HT-29 (cell line): ENCODE measurements at regions not wholly inside any gene's neighbourhood (a gene's known extent, or its start where the extent isn't known, plus 50 kb on each side); places are given as distances from the start of the nearest gene placed in this dataset.

Source experiments
- DNase-seq: peaks from one replicate; pipeline ENCODE4 v3.0.0-alpha.2; 2015; ENCODE audit warnings: low spot score

DNA sequence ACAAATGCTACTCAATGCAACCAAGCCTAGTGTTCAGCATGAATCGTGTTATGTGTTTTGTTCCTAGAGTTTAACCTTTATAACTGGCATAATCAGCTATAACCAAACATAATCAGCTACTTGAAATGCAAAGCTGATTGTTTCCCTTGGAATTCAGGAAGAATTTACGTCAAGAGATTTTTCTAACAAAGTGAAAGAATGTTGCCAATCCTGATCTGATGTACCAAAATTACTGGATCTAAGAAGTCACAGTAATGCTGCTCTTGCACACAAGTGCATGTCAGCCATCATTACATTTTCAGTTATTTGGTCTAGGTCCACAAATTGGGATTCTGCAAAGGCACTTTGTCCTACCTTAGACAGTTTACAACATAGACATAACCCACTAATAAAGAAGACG, 662.3 kb upstream of the SEMA6A start:
- no peak for DNase-seq

DNA sequence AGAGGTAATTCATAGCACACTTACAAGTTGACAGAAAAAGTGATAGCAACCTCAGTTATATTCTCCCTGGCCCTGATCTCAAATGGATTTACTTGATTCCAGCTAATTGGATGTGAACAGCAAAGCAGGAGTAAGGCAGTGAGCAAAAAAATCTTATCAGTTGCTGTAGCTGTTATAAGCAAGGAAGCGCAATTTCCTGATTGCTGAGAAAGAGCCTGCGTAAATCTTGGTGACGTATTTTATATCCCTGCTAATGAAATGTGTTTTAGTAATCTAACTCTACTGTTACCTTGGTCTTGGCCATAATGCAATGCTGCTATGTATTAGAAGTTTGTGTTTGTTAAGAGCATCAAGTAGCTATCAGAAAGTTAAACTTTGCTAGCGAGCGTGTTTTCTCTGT, 661.2 kb upstream of the SEMA6A start:
- DNase-seq = no peak

DNA sequence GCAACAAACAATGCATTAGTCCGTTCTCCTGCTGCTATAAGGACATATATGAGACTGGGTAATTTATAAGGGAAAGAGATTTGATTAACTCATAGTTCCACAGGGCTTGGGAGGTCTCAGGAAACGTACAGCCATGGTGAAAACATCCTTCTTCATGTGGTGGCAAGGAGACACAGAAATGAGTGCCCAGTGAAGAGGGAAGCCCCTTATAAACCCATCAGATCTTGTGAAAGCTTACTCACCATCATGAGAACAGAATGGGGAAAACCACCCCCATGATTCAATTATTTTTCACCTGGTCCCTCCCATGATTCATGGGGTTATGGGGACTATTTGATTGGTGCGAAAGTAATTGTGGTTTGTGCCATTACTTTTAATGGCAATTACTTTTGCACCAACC, 655.8 kb upstream of the SEMA6A start:
- no peak for DNase-seq

DNA sequence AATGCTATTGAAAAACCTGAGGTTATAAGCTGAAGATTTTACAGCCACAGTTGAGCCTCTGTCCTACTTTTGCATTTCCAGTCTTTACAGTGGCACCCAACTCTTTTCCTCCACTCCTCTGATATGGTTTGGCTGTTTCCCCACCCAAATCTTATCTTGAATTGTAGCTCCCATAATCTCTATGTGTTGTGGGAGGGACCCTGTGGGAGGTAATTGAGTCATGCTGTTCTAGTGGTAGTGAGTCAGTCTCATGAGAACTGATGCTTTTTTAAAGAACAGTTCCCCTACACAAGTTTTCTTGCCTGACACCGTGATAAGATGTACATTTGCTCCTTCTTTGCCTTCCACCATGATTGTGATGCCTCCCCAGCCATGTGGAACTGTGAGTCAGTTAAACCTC, 646.1 kb upstream of the SEMA6A start:
- no peak for DNase-seq

DNA sequence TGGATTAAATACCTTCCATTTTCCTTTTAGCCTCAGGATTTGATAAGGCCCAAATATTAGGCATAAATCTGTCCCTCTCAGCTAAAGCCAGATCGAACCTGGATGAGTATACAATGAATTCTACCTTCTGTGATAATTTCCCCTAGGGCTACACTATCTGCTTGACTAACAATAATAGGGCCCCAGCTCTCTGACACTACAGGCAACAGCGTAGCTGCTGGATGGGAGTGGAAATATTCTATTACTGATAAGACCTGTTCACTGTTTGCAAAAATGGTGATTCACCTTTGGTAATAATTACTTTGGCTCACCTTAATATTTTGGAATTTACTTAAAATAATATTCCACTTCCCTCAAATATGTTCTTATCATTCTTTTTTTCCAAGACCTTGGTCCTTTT, 644.2 kb upstream of the SEMA6A start:
- no peak for DNase-seq

DNA sequence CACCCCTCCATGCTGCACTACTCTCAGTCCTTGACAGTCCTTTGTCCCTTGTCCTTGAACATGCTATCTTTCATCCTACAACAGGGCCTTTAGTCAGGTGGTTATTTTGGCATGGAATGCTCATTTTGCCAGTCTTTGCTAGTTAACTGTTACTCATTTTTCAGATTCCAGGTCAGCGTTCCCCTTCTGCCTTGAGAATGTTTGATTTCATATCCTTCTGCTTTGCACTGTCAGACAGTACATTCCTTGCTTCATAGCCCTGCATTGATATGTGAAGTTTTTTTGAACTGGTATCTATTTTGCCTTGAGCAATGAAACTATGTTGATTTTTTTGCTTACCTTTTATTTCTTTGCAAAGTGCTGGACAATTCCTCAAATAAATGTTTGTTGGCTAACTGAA, 638.2 kb upstream of the SEMA6A start:
- DNase-seq = no peak

DNA sequence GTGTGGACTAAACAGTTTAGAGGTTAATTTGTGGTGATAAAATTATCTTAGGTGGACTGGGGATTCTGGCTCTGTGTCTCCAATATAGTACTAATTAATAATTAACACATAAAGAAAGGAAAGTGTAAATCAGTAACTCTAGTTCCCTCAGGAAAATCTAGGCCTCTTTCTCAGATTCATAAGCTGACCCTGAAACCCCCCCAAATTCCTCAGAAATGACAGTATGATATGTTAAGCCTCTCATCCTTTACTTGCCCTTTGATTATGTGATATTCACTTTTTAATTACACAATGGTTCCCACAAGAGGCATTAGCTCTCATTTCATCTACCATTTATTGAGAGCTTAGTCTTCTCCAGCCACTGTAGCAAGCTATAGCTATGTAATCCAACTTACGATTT, 636.2 kb upstream of the SEMA6A start:
- DNase-seq = no peak

DNA sequence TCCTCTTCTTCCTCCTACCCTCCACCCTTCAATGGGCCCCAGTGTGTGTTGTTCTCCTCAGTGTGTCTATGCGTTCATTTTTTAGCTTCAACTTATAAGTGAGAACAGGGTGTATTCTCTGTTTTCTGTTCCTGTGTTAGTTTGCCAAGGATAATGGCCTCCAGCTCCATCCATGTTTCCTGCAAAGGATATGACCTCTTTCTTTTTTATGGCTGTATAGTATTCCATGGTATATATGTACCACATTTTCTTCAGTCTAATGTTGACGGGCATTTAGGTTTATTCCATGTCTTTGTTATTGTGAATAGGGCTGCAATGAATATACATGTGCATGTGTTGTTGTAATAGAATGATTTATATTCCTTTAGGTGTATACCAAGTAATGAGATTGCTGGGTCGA, 634.9 kb upstream of the SEMA6A start:
- no peak for DNase-seq

DNA sequence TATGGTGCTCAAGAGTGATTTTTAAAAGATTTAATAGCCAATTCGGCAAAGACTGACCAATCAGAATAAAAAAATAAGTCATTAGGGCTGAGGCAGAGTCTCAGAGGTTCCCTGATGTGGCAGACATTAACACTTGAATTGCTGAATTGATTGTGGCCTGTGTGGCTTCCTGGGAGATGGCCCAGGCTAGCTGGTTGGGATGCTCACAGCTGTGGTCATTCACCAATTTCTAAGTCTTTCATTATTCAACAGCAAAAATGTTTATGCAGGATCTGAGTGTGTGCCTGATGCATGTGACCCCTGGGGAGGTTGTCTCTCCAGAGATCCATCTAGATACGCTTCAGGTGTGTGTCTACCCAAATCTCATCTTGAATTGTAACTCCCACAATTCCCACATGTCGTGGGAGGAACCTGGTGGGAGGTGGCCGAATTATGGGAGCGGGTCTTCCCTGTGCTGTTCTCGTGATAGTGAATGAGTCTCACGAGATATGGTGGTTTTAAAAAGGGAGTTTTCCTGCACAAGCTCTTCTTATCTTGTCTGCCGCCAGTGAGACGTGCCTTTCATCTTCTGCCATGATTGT, 632.6 kb upstream of the SEMA6A start:
- DNase-seq = no peak

DNA sequence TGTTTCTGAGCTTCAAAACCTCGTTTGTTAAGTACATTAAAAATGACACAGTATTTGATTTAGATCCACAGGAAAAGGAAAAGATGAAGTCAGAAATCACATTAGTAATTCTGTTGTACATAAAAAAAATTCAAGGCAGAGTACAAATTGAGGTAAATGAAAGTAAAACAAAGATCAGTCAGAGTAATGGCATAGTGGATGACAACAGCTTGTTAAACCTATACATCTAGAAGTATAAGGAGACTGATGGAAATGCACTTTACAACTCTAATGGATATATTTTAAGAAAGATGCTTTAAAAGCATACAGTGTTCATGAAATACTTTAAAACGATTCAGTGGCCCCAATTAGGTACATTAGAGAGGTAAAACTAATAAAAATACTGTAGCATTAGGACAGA, 631.3 kb upstream of the SEMA6A start:
- no peak for DNase-seq

DNA sequence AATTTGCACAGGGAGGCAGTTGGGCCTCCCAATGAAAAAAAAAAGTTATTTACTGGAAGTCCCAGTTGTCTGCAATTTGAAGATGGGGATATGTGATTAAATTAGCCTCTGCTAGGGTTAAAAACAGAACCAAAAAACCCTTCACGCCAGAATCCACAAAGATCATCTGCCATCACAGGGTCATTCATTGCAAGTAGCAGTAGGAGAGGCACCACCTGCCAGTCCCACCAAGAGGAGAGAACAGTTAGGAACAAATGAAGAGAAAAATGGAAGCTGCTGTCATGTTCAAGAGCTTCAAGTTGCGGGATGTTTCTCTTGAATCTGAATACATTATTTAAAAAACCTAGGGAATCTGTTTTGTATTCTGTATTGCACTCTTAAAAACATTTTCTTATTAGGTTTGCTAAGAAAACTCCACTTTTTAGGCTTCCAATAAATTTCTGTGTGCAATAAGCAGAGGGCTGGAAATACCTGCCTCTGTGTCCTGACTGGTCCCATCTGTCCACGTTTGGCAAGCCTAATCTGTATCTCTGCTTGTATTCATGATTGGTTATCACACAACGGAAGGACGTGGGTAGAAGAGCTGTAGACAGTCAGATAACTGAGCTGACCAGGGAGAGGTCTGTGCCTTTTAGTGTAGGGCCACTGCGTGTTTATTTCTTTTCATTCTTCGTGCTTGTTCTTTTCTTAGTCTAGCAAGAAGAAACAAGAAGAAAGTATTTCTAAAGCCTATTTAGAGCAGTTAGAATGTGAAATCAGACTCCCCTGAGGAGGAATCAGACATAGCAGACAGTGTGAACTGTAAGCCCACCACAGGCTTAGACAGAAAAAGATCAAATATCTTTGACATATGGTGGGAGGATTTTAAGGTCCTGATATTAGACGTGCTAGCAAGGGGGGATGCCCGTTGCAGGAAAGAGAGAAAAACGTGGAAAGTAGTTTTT, 630.6 kb upstream of the SEMA6A start:
- no peak for DNase-seq

DNA sequence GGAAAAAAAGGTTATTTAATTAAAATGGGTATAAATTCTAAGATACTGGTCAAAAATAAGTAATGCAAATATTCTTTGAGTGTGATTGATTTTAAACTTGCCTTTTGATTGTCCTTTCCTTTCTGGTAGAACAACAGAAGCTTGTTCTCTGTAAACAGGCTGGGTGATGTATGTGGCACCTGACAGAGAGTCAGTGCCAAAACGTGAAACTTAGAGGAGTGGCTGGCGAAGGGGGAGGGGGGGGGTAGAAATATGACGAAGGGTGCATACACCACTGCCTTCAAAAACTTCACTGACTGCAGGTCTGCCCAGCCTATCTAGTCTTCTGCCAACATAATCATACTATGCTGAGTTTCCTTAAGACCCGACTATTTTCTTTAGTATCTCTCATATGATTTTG, 629.8 kb upstream of the SEMA6A start:
- DNase-seq = no peak

DNA sequence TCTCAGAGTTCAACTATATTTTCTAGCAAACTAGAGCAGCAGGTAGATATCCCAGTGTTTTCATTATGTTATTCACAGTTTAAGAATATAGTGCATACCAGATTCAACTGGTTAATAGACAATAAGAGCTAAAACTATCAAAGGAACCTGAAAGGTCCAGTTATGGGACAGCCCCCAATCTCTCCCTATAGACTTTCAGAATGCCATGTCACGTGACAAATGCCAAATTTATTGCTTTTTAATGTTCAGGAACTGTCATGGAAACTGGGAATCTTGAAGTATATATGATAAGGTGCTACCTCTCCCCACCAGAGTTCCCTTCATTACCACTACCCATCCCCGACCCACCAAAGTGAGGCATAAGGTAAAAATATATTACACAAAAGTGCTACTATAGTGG, 629.0 kb upstream of the SEMA6A start:
- DNase-seq = no peak

DNA sequence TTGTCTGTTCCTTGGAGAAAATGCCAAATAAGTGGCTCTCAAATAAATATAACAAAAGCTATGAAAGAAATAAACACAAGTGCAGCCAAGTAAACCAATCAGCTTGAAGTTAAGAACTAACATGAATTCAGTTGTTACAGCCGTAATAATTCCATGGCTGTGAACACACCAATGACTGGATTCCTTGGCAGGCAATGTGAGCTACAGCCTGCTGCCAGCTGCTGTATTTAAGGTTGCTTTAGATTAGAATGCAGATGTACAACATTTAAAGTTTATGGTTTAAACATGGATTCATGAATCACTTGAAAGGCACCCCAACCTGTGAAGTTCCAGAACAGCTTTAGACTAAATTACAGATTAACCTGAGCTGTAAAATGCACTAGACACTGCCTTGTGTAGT, 626.4 kb upstream of the SEMA6A start:
- DNase-seq = no peak

DNA sequence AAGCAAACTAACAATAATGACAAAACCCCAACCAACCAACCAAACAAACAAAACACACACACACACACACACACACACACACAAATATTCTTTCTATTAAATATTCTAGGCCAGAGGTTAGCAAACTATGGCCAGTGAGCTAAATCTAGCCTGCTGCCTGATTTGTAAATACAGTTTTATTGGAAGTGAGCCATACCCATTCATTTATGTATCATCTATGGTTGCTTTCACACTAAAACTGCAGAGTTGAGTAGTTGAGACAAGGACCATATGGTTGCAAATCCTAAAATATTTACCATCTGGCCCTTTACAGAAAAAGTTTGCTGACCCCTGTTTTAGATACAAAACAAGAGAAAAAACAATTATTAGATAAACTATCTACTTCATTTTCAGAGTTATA, 620.5 kb upstream of the SEMA6A start:
- no peak for DNase-seq

DNA sequence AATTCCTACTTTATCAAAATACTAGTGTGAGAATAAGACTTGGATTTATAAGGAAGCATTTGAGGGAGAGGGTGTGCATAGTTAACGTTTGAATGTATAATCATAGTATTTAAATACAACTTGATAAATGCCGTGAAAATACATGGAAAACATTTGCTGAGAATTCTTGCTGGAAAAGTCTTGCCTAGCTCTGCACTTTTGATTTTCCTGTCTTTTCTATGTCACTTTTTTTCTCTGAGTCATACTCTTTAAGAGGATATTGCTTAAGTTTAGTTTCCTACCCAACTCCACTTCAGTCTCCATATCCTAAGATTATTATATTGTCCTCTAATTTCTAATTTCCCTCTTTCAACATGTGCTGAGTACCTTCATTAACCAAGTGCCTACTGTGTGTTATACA, 616.6 kb upstream of the SEMA6A start:
- no peak for DNase-seq

DNA sequence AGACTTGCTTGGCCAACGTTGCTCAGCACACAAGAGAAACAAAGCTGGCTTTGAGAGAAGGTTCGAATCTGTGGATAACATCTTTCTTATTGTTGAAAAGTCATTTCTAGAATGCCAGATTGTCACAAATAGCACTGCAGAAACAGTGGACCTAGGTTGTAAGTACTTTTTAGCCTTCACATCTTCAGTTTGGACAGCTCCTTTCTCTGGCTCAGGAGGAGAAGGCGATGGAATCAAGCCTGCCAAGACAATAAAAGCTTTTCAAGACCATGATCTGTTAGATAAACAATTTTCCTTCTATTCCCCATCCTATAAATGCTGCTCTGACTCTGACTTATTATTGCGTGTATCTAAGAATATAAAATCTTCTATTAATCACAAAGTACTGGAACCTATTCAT, 615.2 kb upstream of the SEMA6A start:
- no peak for DNase-seq

DNA sequence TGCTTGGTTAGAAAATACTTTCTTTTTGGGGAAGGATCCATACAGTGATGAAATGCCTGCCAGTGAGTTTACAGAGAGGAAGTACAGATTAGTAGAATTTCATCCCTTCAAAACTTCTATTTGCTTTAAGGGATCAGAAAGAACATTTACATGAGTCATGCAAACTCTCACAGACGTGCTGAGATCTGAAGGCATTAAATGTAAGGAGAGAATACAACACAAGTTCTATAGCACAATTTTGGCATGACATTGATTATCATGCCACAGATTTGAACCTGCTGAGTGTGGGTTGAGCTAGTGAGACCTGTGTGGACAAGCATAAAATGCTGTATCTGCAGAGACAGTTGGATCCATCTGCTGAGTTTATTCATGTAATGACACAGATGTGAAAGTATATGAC, 613.6 kb upstream of the SEMA6A start:
- no peak for DNase-seq

DNA sequence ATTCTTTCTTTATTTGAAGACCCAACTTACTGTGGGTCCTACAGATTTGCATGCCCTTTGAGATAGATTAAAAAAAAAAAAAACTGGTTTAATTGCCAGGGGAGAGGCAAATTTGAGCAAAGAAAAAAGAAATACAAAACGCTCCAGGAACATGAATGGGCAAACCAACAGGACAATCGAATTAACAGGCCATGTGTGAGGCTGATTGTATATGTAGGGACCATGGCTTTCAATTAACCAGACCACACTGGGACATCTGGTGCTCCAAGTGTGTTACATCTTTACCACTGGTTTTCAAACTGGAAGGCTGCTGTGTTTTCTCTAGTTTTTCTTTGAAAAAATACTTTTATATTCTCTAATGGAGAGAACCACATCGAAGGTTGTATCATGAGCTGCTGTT, 612.1 kb upstream of the SEMA6A start:
- no peak for DNase-seq

DNA sequence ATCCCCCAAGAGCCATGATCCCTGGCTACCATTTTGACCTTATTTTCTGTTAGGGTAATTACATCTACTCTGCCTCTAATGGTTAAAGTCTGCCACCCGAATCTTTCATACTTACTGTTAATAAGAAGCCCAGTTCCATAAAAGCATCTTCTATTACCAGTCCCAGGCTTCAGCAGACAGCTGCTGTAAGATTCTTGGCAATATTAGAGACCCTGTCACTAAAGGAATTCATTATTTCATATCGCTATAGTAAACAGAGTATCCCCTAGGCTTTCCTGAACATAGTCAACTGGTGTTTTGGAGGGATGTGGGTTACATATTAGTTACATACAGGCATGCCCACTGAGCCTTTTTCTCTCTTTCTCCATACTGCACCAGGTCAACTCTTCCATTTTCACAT, 608.7 kb upstream of the SEMA6A start:
- no peak for DNase-seq

DNA sequence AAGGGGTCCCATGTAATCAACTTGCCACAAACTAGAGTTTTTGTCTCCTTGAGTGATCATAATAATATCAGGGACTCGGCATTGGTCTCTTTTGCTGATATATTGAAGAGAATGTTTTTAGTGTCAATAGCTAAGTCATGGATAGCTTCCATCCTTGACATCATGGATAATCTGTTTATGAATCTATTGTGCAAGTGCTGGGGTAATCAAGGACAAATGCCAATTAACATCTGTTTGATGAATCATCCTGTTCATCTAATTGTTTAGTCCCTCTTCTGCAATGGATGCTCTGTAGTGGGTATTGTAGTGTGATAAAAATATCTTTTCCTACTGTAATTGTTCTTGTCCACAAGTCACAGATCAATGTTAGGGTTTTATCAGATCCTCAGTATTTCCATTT, 607.5 kb upstream of the SEMA6A start:
- DNase-seq = no peak

DNA sequence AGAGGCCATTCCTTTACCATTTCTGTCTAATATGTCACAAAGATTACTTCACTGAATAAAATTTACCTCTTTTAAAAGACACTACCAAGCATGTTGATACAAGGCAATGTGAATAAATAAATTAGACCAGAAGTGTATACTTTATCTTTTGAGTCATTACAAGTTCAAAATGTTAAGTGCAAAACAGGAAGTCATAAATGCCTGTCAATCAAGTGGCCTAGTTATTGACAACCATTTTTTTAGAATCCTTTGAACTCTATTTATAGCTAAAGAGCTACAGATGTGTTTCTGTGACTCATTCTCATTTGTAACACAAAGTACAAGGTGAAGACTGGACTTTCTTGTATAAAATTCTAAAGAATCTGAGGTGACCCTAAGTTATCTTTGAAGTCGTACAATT, 602.7 kb upstream of the SEMA6A start:
- peak; percentile 52 for DNase-seq

DNA sequence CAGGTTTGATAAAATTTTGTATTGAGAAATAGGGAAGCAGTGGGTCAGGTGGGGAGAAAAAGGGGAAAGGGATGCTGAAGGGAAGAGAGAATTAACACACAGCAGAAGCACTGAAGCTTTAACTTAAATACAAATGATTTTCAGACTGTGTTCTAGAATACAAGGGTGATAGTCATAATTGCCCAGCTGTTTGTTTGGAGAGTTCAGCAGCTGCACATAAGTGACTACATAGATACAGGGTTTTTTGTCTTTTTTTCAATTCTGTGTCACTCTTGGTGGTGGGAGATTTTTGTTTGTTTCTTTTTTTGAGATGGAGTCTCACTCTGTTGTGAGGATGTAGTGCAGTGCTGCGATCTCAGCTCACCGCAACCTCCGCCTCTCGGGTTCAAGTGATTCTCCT, 590.4 kb upstream of the SEMA6A start:
- DNase-seq = no peak
